Activated CD8-positive, alpha-beta T cell treated with anti-CD3 and anti-CD28 coated beads for 36 hours (primary cell): ENCODE measurements at regions not wholly inside any gene's neighbourhood (a gene's known extent, or its start where the extent isn't known, plus 50 kb on each side); places are given as distances from the start of the nearest gene placed in this dataset.

ENCODE experiments used
- ATAC-seq: fragments of 200-7000 bp; cut with Tn5 transposase; one replicate; pipeline ENCODE4 v1.10.0; 2021; ENCODE audit warnings: mild to moderate bottlenecking, moderate library complexity
- CTCF ChIA-PET: fragments of 350-600 bp; sonication (Branson Sonifier 250); formaldehyde crosslinking; loops from one replicate; lab custom pipeline; 2021; ENCODE audit warnings: antibody characterized with exemption; lab: Charles Lee
- POLR2A ChIA-PET: fragments of 350-600 bp; sonication (Branson Sonifier 250); formaldehyde crosslinking; loops from one replicate; lab custom pipeline; 2021; ENCODE audit warnings: antibody characterized with exemption; lab: Charles Lee
- DNase-seq: peaks from one replicate; pipeline ENCODE4 v3.0.0-alpha.2; 2020
- H3K27ac Mint-ChIP-seq: one replicate; pipeline ENCODE4 v1.8.0; 2021; ENCODE audit warnings: mild to moderate bottlenecking, mixed read lengths
- H3K27me3 Mint-ChIP-seq: one replicate; pipeline ENCODE4 v1.8.0; 2021; ENCODE audit warnings: mixed read lengths
- H3K36me3 Mint-ChIP-seq: one replicate; pipeline ENCODE4 v1.8.0; 2021; ENCODE audit warnings: low read depth, mixed read lengths
- H3K4me1 Mint-ChIP-seq: one replicate; pipeline ENCODE4 v1.8.0; 2021; ENCODE audit warnings: low read depth, mixed read lengths
- H3K4me3 Mint-ChIP-seq: one replicate; pipeline ENCODE4 v1.8.0; 2021; ENCODE audit warnings: mild to moderate bottlenecking, moderate library complexity, mixed read lengths
- H3K9me3 Mint-ChIP-seq: one replicate; pipeline ENCODE4 v1.8.0; 2021; ENCODE audit warnings: mixed read lengths
- CTCF ChIP-seq: fragments of 200-600 bp; IDR thresholded peaks from one replicate; pipeline ENCODE4 v1.8.0; 2022; ENCODE audit warnings: antibody characterized with exemption, mild to moderate bottlenecking
- intact Hi-C: fragments of 100-400 bp; cut with micrococcal nuclease; formaldehyde crosslinking; loops from one replicate; pipeline ENCODE4 v1.10.0; 2022

GRCh38 chr6:88535306-88535705 lies 369.2 kb upstream of the CNR1 start:
- Mint-ChIP-seq H3K36me3 (no peaks in the 10 kb centered on the region), H3K27me3 (peaks cover 32% of the 10 kb centered on the region)
- intact Hi-C loops: no loop called here

DNA sequence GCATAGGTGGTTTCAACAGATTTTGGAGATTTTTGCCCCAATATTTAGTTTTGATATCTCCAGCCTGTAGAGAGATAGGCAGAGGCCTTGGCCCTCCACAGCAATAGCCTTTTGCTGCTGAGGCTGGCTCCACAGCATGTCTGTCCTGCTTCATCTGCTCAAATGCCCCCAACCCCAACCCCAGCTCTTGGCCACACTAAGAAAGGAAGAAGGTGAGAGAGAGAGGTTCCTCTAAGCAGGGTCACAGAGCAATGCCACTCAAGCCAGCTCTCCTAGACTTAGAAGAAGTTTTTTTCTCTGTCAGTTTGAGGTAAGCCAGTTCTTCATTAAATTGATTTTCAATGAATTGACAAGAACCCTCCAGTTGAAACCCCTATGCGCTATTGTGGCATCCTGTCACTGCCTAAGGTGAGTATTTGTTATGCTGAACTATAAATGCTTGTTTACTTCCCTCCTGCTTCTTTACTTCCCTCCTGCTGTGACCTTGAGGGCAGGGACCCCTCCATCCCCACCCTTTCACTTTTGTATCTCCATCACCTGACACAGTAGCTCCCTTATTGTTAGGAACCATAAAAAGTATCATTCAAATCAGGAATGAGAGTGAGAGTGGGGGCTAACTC lies 366.2 kb upstream of the CNR1 start:
- no peaks in the 10 kb centered on the region for H3K36me3 Mint-ChIP-seq
- peaks cover 34% of the 10 kb centered on the region for H3K27me3 Mint-ChIP-seq
- no peaks in the 10 kb centered on the region for H3K4me1 Mint-ChIP-seq
- POLR2A ChIA-PET: no interaction called here
- no peak overlapping the region for H3K27ac Mint-ChIP-seq
- no peak for TF ChIP-seq CTCF
- intact Hi-C loops: no loop called here
- CTCF ChIA-PET: interaction anchor here (1.2 kb wide), 1 partner anchor 68 kb away, joined by 3 read pairs; no protein-coding TSS in a partner anchor
- no peak for ATAC-seq
- H3K9me3 Mint-ChIP-seq: no peaks in the 10 kb centered on the region
- H3K4me3 Mint-ChIP-seq: no peak overlapping the region
- DNase-seq: no peak

More at GRCh38 chr6:88535306-88535705, 369.2 kb upstream of the CNR1 start:
- no peak for ATAC-seq
- DNase-seq: no peak
- no peaks in the 10 kb centered on the region for H3K4me1 Mint-ChIP-seq
- TF ChIP-seq CTCF: no peak
- CTCF ChIA-PET: no interaction called here
- no peaks in the 10 kb centered on the region for H3K9me3 Mint-ChIP-seq
- no peak overlapping the region for H3K4me3 Mint-ChIP-seq
- H3K27ac Mint-ChIP-seq: no peak overlapping the region
- POLR2A ChIA-PET: no interaction called here

GRCh38 chr6:88529726-88530125 lies 363.6 kb upstream of the CNR1 start:
- Mint-ChIP-seq H3K4me1 (no peaks in the 10 kb centered on the region), H3K9me3 (no peaks in the 10 kb centered on the region), H3K27me3 (peaks cover 22% of the 10 kb centered on the region), H3K4me3 (no peak overlapping the region), H3K27ac (no peak overlapping the region), H3K36me3 (no peaks in the 10 kb centered on the region)
- ChIA-PET CTCF (no interaction called here), POLR2A (no interaction called here)
- no peak for DNase-seq
- no peak for TF ChIP-seq CTCF
- intact Hi-C loops: no loop called here
- ATAC-seq: no peak

GRCh38 chr6:88520445-88520844 lies 354.3 kb upstream of the CNR1 start:
- intact Hi-C loops: no loop called here
- ChIA-PET CTCF (no interaction called here), POLR2A (no interaction called here)
- no peak for TF ChIP-seq CTCF
- no peak for DNase-seq
- ATAC-seq: no peak
- Mint-ChIP-seq H3K4me1 (no peaks in the 10 kb centered on the region), H3K27ac (no peak overlapping the region), H3K27me3 (peaks cover 2% of the 10 kb centered on the region), H3K4me3 (no peak overlapping the region), H3K36me3 (no peaks in the 10 kb centered on the region), H3K9me3 (no peaks in the 10 kb centered on the region)

DNA sequence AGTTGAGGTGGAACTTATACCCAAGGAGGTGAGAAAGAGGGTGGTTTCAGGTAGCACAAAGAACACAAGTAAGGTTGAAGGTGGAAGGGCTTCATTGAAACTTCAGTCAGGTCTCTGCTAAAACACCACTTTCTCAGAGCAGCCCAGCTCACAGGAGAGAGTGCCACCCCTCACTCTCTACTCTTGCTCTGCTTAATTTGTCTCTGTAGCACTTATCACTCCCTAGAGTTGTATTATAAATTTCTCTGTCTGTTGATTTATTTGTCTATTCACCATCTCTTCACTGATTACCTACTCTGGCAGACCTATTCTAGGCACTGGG lies 353.8 kb upstream of the CNR1 start:
- no peaks in the 10 kb centered on the region for H3K36me3 Mint-ChIP-seq
- ChIA-PET CTCF (no interaction called here), POLR2A (no interaction called here)
- ATAC-seq: no peak
- intact Hi-C loops: no loop called here
- H3K4me1 Mint-ChIP-seq: no peaks in the 10 kb centered on the region
- no peaks in the 10 kb centered on the region for H3K9me3 Mint-ChIP-seq
- peaks cover 2% of the 10 kb centered on the region for H3K27me3 Mint-ChIP-seq
- H3K27ac Mint-ChIP-seq: no peak overlapping the region
- no peak overlapping the region for H3K4me3 Mint-ChIP-seq
- no peak for TF ChIP-seq CTCF
- DNase-seq: no peak
